ENCODE measurements at regions not wholly inside any gene's neighbourhood (a gene's known extent, or its start where the extent isn't known, plus 50 kb on each side); places are given as distances from the start of the nearest gene placed in this dataset.

GRCh38 chr13:74629985-74630384 lies 495.8 kb upstream of the KLF12 start:
- TF ChIP-seq, protein P1, sequence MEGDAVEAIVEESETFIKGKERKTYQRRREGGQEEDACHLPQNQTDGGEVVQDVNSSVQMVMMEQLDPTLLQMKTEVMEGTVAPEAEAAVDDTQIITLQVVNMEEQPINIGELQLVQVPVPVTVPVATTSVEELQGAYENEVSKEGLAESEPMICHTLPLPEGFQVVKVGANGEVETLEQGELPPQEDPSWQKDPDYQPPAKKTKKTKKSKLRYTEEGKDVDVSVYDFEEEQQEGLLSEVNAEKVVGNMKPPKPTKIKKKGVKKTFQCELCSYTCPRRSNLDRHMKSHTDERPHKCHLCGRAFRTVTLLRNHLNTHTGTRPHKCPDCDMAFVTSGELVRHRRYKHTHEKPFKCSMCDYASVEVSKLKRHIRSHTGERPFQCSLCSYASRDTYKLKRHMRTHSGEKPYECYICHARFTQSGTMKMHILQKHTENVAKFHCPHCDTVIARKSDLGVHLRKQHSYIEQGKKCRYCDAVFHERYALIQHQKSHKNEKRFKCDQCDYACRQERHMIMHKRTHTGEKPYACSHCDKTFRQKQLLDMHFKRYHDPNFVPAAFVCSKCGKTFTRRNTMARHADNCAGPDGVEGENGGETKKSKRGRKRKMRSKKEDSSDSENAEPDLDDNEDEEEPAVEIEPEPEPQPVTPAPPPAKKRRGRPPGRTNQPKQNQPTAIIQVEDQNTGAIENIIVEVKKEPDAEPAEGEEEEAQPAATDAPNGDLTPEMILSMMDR (IDR thresholded peaks at IDR 0.05): no peak
- no peak for TF ChIP-seq POLR2A (IDR thresholded peaks at IDR 0.05)
